ENCODE measurements at regions not wholly inside any gene's neighbourhood (a gene's known extent, or its start where the extent isn't known, plus 50 kb on each side); places are given as distances from the start of the nearest gene placed in this dataset.

DNA sequence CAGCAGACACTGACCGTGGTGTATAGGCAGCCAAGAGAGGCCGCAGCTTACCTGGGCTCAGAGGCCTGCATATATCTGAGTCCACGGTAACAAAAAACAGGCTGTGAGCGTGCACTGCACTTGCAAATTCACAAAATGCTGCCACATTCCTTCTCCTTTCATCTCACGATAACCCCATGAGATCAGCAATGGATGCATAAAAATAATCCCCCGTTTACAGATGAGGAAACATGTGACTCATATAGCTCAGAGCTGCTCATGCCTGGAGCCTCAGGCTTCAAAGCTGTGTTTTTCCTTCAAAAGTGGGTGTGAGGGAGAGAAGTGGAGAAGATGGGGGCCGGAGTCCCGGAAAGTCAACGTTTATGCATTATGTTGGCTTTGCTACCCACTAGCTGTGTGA, 118.3 kb upstream of the FOXF1 start:
- Histone ChIP-seq H4K20me1 (ENCODE audit: control insufficient read depth, insufficient read depth) (no peaks in the 10 kb centered on the region), H3K79me2 (ENCODE audit: control insufficient read depth, insufficient read depth, low read length) (no peaks in the 10 kb centered on the region), H3K4me1 (ENCODE audit: control insufficient read depth, insufficient read depth, low read length) (no peaks in the 10 kb centered on the region), H3K4me2 (ENCODE audit: control insufficient read depth, insufficient read depth) (no peak overlapping the region), H3K9ac (ENCODE audit: control insufficient read depth, insufficient read depth, low read length) (no peak overlapping the region), H3K27me3 (replicated peaks in 1 of 2; ENCODE audit: control insufficient read depth in 2 of 2, insufficient read depth in 2 of 2, low read length in 1 of 2) (no peaks in the 10 kb centered on the region; a peak in 2 of 4 replicates), H3K4me3 (no peak overlapping the region), H3K27ac (ENCODE audit: control insufficient read depth, insufficient read depth) (no peak overlapping the region), H2AFZ (ENCODE audit: control insufficient read depth, low read depth, low read length) (no peak overlapping the region), H3K9me3 (replicated peaks; ENCODE audit: control insufficient read depth, insufficient read depth, low read length) (no peaks in the 10 kb centered on the region), H3K36me3 (ENCODE audit: control insufficient read depth in 2 of 2, insufficient read depth in 2 of 2, low read length in 1 of 2) (no peaks in the 10 kb centered on the region)
- DNase-seq (ENCODE audit: low read depth, low spot score) = no peak
- no TSS peak for BruUV-seq (replicated peaks)
- in situ Hi-C loops (cut with MboI) = no loop called here
- ChIA-PET SMC1A (ENCODE audit: uncharacterized antibody, unreplicated experiment) (interaction anchor here (0.7 kb wide), 1 partner anchor 1346 kb away, joined by 3 read pairs; no protein-coding TSS in a partner anchor), RAD21 (ENCODE audit: unreplicated experiment) (no interaction called here), POLR2A (no interaction called here), CTCF (no interaction called here)
- FAIRE-seq = no peak
- intact Hi-C loops (cut with micrococcal nuclease; ENCODE audit: unreplicated experiment) = no loop called here
- ATAC-seq = no peak
- WGBS (ENCODE audit: insufficient coverage, insufficient replicate concordance, low lambda C conversion rate, missing lambda C conversion rate) = 16% methylated on average over 9 of the region's 9 CpGs
- TF ChIP-seq SP1 (IDR thresholded peaks at IDR 0.05; ENCODE audit: low read depth, low read length) = no peak
- TF ChIP-seq, protein P1, sequence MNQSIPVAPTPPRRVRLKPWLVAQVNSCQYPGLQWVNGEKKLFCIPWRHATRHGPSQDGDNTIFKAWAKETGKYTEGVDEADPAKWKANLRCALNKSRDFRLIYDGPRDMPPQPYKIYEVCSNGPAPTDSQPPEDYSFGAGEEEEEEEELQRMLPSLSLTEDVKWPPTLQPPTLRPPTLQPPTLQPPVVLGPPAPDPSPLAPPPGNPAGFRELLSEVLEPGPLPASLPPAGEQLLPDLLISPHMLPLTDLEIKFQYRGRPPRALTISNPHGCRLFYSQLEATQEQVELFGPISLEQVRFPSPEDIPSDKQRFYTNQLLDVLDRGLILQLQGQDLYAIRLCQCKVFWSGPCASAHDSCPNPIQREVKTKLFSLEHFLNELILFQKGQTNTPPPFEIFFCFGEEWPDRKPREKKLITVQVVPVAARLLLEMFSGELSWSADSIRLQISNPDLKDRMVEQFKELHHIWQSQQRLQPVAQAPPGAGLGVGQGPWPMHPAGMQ (IDR thresholded peaks at IDR 0.05; ENCODE audit: borderline replicate concordance) = no peak
- TF ChIP-seq NFYA (IDR thresholded peaks at IDR 0.05; ENCODE audit: borderline replicate concordance, low read depth, low read length) = no peak
- TF ChIP-seq, protein P2, sequence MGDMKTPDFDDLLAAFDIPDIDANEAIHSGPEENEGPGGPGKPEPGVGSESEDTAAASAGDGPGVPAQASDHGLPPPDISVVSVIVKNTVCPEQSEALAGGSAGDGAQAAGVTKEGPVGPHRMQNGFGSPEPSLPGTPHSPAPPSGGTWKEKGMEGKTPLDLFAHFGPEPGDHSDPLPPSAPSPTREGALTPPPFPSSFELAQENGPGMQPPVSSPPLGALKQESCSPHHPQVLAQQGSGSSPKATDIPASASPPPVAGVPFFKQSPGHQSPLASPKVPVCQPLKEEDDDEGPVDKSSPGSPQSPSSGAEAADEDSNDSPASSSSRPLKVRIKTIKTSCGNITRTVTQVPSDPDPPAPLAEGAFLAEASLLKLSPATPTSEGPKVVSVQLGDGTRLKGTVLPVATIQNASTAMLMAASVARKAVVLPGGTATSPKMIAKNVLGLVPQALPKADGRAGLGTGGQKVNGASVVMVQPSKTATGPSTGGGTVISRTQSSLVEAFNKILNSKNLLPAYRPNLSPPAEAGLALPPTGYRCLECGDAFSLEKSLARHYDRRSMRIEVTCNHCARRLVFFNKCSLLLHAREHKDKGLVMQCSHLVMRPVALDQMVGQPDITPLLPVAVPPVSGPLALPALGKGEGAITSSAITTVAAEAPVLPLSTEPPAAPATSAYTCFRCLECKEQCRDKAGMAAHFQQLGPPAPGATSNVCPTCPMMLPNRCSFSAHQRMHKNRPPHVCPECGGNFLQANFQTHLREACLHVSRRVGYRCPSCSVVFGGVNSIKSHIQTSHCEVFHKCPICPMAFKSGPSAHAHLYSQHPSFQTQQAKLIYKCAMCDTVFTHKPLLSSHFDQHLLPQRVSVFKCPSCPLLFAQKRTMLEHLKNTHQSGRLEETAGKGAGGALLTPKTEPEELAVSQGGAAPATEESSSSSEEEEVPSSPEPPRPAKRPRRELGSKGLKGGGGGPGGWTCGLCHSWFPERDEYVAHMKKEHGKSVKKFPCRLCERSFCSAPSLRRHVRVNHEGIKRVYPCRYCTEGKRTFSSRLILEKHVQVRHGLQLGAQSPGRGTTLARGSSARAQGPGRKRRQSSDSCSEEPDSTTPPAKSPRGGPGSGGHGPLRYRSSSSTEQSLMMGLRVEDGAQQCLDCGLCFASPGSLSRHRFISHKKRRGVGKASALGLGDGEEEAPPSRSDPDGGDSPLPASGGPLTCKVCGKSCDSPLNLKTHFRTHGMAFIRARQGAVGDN (IDR thresholded peaks at IDR 0.05) = no peak
- no peak for TF ChIP-seq DPF2 (IDR thresholded peaks at IDR 0.05)
- TF ChIP-seq SPI1 (IDR thresholded peaks at IDR 0.05; ENCODE audit: borderline replicate concordance, insufficient read depth, low read depth, low read length) = no peak

Measured in GM12878 (cell line).